Pancreas (tissue), 10 donors: ENCODE measurements at regions not wholly inside any gene's neighbourhood (a gene's known extent, or its start where the extent isn't known, plus 50 kb on each side); places are given as distances from the start of the nearest gene placed in this dataset.

ENCODE experiments used
- ATAC-seq, 4 donors: fragments of 200-7000 bp; cut with Tn5 transposase; one replicate each; pipeline versions ENCODE4 v1.8.0 to v1.9.1; 2020; ENCODE audit warnings: mild to moderate bottlenecking in 4 of 4, moderate library complexity in 4 of 4
- DNase-seq, 6 donors: peaks; one replicate each; pipeline ENCODE4 v3.0.0-alpha.2; 2020
- FAIRE-seq: peaks from 2 replicates; lab custom pipeline; 2012; peaks lifted over from hg19 to GRCh38; lab: Jason Lieb, UNC
- H3K27ac ChIP-seq, 4 donors: fragments of 200-600 bp; sonication (generic); 1 replicate in 3 of 4; 2 replicates in 1 of 4; pipeline versions ENCODE4 v1.5.0 to v1.8.0; 2020
- H3K27me3 ChIP-seq, 4 donors: fragments of 200-600 bp; one replicate each; pipeline ENCODE4 v1.8.0; 2021
- H3K36me3 ChIP-seq, 3 donors: fragments of 200-600 bp; sonication (generic) in 1 of 3; one replicate each; pipeline versions ENCODE4 v1.5.0 to v1.8.0; 2020 to 2021
- H3K4me1 ChIP-seq, 3 donors: fragments of 200-600 bp; one replicate each; pipeline ENCODE4 v1.8.0; 2021
- H3K4me3 ChIP-seq, 4 donors: fragments of 200-600 bp; sonication (generic) in 2 of 4; one replicate each; pipeline versions ENCODE4 v1.5.0 to v1.8.0; 2020 to 2021
- H3K9me3 ChIP-seq, 4 donors: fragments of 200-600 bp; one replicate each; pipeline ENCODE4 v1.8.0; 2021
- CTCF ChIP-seq, 4 donors: fragments of 200-600 bp; sonication (generic) in 3 of 4; IDR thresholded peaks; one replicate each; pipeline versions ENCODE4 v1.5.0 to v1.8.0; 2021; ENCODE audit warnings: antibody characterized with exemption in 4 of 4
- WGBS, 2 donors: extraction: QIAGEN DNeasy Blood & Tissue Kit; methylation state at CpG; one replicate each; pipeline ENCODE4 v1.1.7; 2013; 5-methylcytosine and 5-hydroxymethylcytosine counted together
- intact Hi-C, 3 donors: fragments of 100-400 bp; cut with DNase I; formaldehyde crosslinking; loops; one replicate each; pipeline versions ENCODE4 v1.11.1 to v1.14.2; 2022
- donor health status: healthy with polysubstance abuse.
- donor health status: DM: no; HTN: no; CAD: no; lungs with moderate emphysema.
- donor health status: DM: no; HTN: no; CAD: no.
- donor health status: control.
- donor health status: control.
- donor health status: Bipolar disorder and iron deficiency.
- donor health status: DM: yes; HTN: yes; CAD: no.
- donor health status: DM: no; HTN: no; CAD: no.
- donor health status: DM: no; HTN: no; CAD: no.
- donor health status: DM: yes; HTN: yes; CAD: no.

GRCh38 chr10:118853916-118854315 lies 99.1 kb upstream of the CACUL1 start:
- no peak overlapping the region for H3K27ac ChIP-seq
- H3K36me3 ChIP-seq: no peaks in the 10 kb centered on the region
- ATAC-seq (no peak), DNase-seq (no peak), FAIRE-seq (no peak)
- no peak overlapping the region for H3K4me3 ChIP-seq
- intact Hi-C loops: no loop called here
- no peaks in the 10 kb centered on the region for H3K9me3 ChIP-seq
- H3K4me1 ChIP-seq: no peaks in the 10 kb centered on the region
- WGBS, 2 donors: 77 to 83% methylated on average over 6 of the region's 6 CpGs
- no peak for TF ChIP-seq CTCF (IDR thresholded peaks at IDR 0.05)
- H3K27me3 ChIP-seq: no peaks in the 10 kb centered on the region

GRCh38 chr10:118856106-118856505 lies 101.3 kb upstream of the CACUL1 start:
- no peak for FAIRE-seq
- no peak overlapping the region for H3K4me3 ChIP-seq
- no peaks in the 10 kb centered on the region for H3K36me3 ChIP-seq
- no peaks in the 10 kb centered on the region for H3K27me3 ChIP-seq
- ATAC-seq: no peak
- H3K9me3 ChIP-seq: no peaks in the 10 kb centered on the region
- WGBS, 2 donors: 80 to 86% methylated on average over 3 of the region's 3 CpGs
- H3K27ac ChIP-seq: no peak overlapping the region
- no peaks in the 10 kb centered on the region for H3K4me1 ChIP-seq
- intact Hi-C loops: no loop called here
- no peak for DNase-seq
- TF ChIP-seq CTCF (IDR thresholded peaks at IDR 0.05): no peak

GRCh38 chr10:118865998-118866693 lies 111.4 kb upstream of the CACUL1 start:
- no peaks in the 10 kb centered on the region for H3K36me3 ChIP-seq
- H3K27me3 ChIP-seq: no peaks in the 10 kb centered on the region
- FAIRE-seq (no peak), DNase-seq (peak in 1 of 6 donors; percentile 24), ATAC-seq (peak; percentile 35 to 80 (median 70))
- no peak overlapping the region for H3K4me3 ChIP-seq
- 38 to 50% methylated on average over 6 of the region's 6 CpGs for WGBS, 2 donors
- H3K27ac ChIP-seq: no peak overlapping the region
- peaks cover 0 to 5% (median 0%) of the 10 kb centered on the region in 3 donors for H3K4me1 ChIP-seq
- intact Hi-C loops: no loop called here
- H3K9me3 ChIP-seq: no peaks in the 10 kb centered on the region
- TF ChIP-seq CTCF (IDR thresholded peaks at IDR 0.05): no peak

- Histone ChIP-seq H3K4me3 (no peak overlapping the region), H3K4me1 (peaks cover 0 to 5% (median 0%) of the 10 kb centered on the region in 3 donors), H3K36me3 (no peaks in the 10 kb centered on the region), H3K27me3 (no peaks in the 10 kb centered on the region), H3K9me3 (no peaks in the 10 kb centered on the region), H3K27ac (no peak overlapping the region)
- WGBS, 2 donors: 93 to 97% methylated on average over 3 of the region's 3 CpGs
- no peak for TF ChIP-seq CTCF (IDR thresholded peaks at IDR 0.05)
- no peak for ATAC-seq
- no peak for FAIRE-seq
- intact Hi-C loops: no loop called here
- DNase-seq: no peak
Measured at GRCh38 chr10:118867768-118868167, 113.0 kb upstream of the CACUL1 start.

GRCh38 chr10:118868589-118868988 lies 113.8 kb upstream of the CACUL1 start:
- no peak for TF ChIP-seq CTCF (IDR thresholded peaks at IDR 0.05)
- Histone ChIP-seq H3K36me3 (no peaks in the 10 kb centered on the region), H3K27ac (no peak overlapping the region), H3K4me3 (no peak overlapping the region), H3K4me1 (peaks cover 0 to 5% (median 0%) of the 10 kb centered on the region in 3 donors), H3K9me3 (no peaks in the 10 kb centered on the region), H3K27me3 (no peaks in the 10 kb centered on the region)
- ATAC-seq: no peak
- intact Hi-C loops: no loop called here
- 75 to 93% methylated on average over 5 of the region's 5 CpGs for WGBS, 2 donors
- no peak for FAIRE-seq
- no peak for DNase-seq
